IMR-90 (cell line): ENCODE measurements at regions not wholly inside any gene's neighbourhood (a gene's known extent, or its start where the extent isn't known, plus 50 kb on each side); places are given as distances from the start of the nearest gene placed in this dataset.

Experiments used
- ATAC-seq: fragments of 200-7000 bp; cut with Tn5 transposase; 2 replicates; pipeline ENCODE4 v1.9.1; 2020; ENCODE audit warnings: low read depth, mild to moderate bottlenecking, moderate library complexity
- BruUV-seq: library from RNA; stranded (reverse); fragments of 400-500 nt; replicated peaks from 2 replicates; lab custom pipeline; 2021; lab: Mats Ljungman, UMichigan
- CTCF ChIA-PET: fragments of 300-600 bp; formaldehyde crosslinking; extraction: SDS; loops from one replicate; lab custom pipeline; 2021; ENCODE audit warnings: antibody characterized with exemption; lab: Yijun Ruan, JAX
- POLR2A ChIA-PET: fragments of 300-600 bp; sonication (Branson Sonifier 250); formaldehyde crosslinking; loops from one replicate; lab custom pipeline; 2022; ENCODE audit warnings: antibody characterized with exemption; ENCODE audit not compliant: unreplicated experiment; lab: Charles Lee
- DNase-seq: peaks from one replicate; pipeline ENCODE4 v3.0.0; 2013
- H2AFZ ChIP-seq: replicated peaks from 2 replicates; pipeline ENCODE3; 2013; ENCODE audit warnings: low read length, mild to moderate bottlenecking; ENCODE audit not compliant: poor library complexity
- H2AK5ac ChIP-seq: 2 replicates; pipeline ENCODE4 v1.6.1; 2013; ENCODE audit warnings: low read depth, low read length, inconsistent platforms
- H2AK9ac ChIP-seq: replicated peaks from 2 replicates; pipeline ENCODE3; 2013; ENCODE audit warnings: mild to moderate bottlenecking, low read depth, low read length, moderate library complexity; ENCODE audit not compliant: poor library complexity
- H2BK120ac ChIP-seq: 2 replicates; pipeline ENCODE4 v1.6.1; 2013; ENCODE audit warnings: low read depth, low read length, inconsistent platforms
- H2BK15ac ChIP-seq: 3 replicates; pipeline ENCODE4 v1.6.1; 2013; ENCODE audit warnings: low read depth, low read length, inconsistent platforms
- H2BK20ac ChIP-seq: 2 replicates; pipeline ENCODE4 v1.6.1; 2013; ENCODE audit warnings: low read depth, mild to moderate bottlenecking, inconsistent platforms, low read length, moderate library complexity
- H2BK5ac ChIP-seq: 2 replicates; pipeline ENCODE4 v1.6.1; 2013; ENCODE audit warnings: mild to moderate bottlenecking, low read depth, low read length, inconsistent platforms; ENCODE audit not compliant: poor library complexity, severe bottlenecking
- H3K14ac ChIP-seq: replicated peaks from 2 replicates; pipeline ENCODE4 v1.6.1; 2013; ENCODE audit warnings: low read depth, low read length, inconsistent platforms
- H3K18ac ChIP-seq: 2 replicates; pipeline ENCODE4 v1.6.1; 2013; ENCODE audit warnings: low read depth, low read length, control low read depth
- H3K23ac ChIP-seq: 2 replicates; pipeline ENCODE4 v1.6.1; 2013; ENCODE audit warnings: low read depth, low read length, inconsistent platforms
- H3K27ac ChIP-seq: 2 replicates; pipeline ENCODE4 v1.5.1; 2013; ENCODE audit warnings: mild to moderate bottlenecking, control low read depth, low read length; ENCODE audit not compliant: insufficient read depth
- H3K27me3 ChIP-seq: 2 replicates; pipeline ENCODE4 v1.6.1; 2013; ENCODE audit warnings: low read length; ENCODE audit not compliant: control insufficient read depth, insufficient read depth
- H3K36me3 ChIP-seq: 2 replicates; pipeline ENCODE4 v1.6.1; 2013; ENCODE audit warnings: low read length, mixed read lengths; ENCODE audit not compliant: control insufficient read depth, insufficient read depth
- H3K4ac ChIP-seq: 2 replicates; pipeline ENCODE4 v1.6.1; 2013; ENCODE audit warnings: low read depth, low read length, inconsistent platforms
- H3K4me1 ChIP-seq: 2 replicates; pipeline ENCODE4 v1.6.1; 2013; ENCODE audit warnings: low read length, mixed read lengths; ENCODE audit not compliant: control insufficient read depth, insufficient read depth
- H3K4me2 ChIP-seq: 2 replicates; pipeline ENCODE4 v1.6.1; 2013; ENCODE audit warnings: low read depth, mild to moderate bottlenecking, control low read depth, low read length, moderate library complexity
- H3K4me3 ChIP-seq: 2 replicates; pipeline ENCODE4 v1.5.1; 2013; ENCODE audit warnings: low read depth, mild to moderate bottlenecking, control low read depth, low read length, moderate library complexity; ENCODE audit not compliant: insufficient read depth
- H3K56ac ChIP-seq: 2 replicates; pipeline ENCODE4 v1.6.1; 2013; ENCODE audit warnings: low read length, inconsistent platforms; ENCODE audit not compliant: insufficient read depth; ENCODE audit errors: extremely low read depth
- H3K79me1 ChIP-seq, 2 experiments: 2 replicates each; pipeline ENCODE4 v1.6.1; 2013; ENCODE audit warnings: low read length in 2 of 2, inconsistent platforms in 1 of 2, low read depth in 1 of 2
- H3K9ac ChIP-seq: 2 replicates; pipeline ENCODE4 v1.6.1; 2013; ENCODE audit warnings: low read depth, low read length, control low read depth
- H3K9me1 ChIP-seq: 2 replicates; pipeline ENCODE4 v1.6.1; 2013; ENCODE audit warnings: low read length, inconsistent platforms; ENCODE audit not compliant: insufficient read depth
- H3K9me3 ChIP-seq: 2 replicates; pipeline ENCODE4 v1.6.1; 2013; ENCODE audit warnings: low read length; ENCODE audit not compliant: control insufficient read depth, insufficient read depth
- H4K20me1 ChIP-seq: 2 replicates; pipeline ENCODE4 v1.6.1; 2013; ENCODE audit warnings: low read length, inconsistent platforms; ENCODE audit not compliant: insufficient read depth
- H4K5ac ChIP-seq: 2 replicates; pipeline ENCODE4 v1.6.1; 2013; ENCODE audit warnings: mild to moderate bottlenecking, low read depth, low read length, control low read depth
- H4K8ac ChIP-seq, 2 experiments: 2 replicates each; pipeline ENCODE4 v1.6.1; 2013; ENCODE audit warnings: low read depth in 2 of 2, low read length in 2 of 2, control low read depth in 1 of 2, inconsistent platforms in 1 of 2
- H4K91ac ChIP-seq: 2 replicates; pipeline ENCODE4 v1.6.1; 2013; ENCODE audit warnings: low read depth, low read length, inconsistent platforms; ENCODE audit not compliant: insufficient read depth
- BHLHE40 ChIP-seq: fragments of 150-350 bp; IDR thresholded peaks from 2 replicates; pipeline ENCODE4 v1.6.1; 2016; ENCODE audit warnings: mild to moderate bottlenecking, low read depth, low read length
- CEBPB ChIP-seq: IDR thresholded peaks from 2 replicates; pipeline ENCODE4 v1.6.1; 2012; ENCODE audit warnings: low read depth, low read length, improper control_type of control experiment
- FOS ChIP-seq: fragments of 150-350 bp; IDR thresholded peaks from 2 replicates; pipeline ENCODE4 v1.6.1; 2016; ENCODE audit warnings: low read depth, low read length
- MXI1 ChIP-seq: IDR thresholded peaks from 2 replicates; pipeline ENCODE4 v1.6.1; 2012; ENCODE audit warnings: low read depth, mild to moderate bottlenecking, low read length, moderate library complexity, borderline replicate concordance
- RFX5 ChIP-seq: IDR thresholded peaks from 2 replicates; pipeline ENCODE4 v1.8.0; 2012; ENCODE audit warnings: low read depth, mild to moderate bottlenecking, low read length, moderate library complexity
- SMC3 ChIP-seq: fragments of 150-350 bp; IDR thresholded peaks from 2 replicates; pipeline ENCODE4 v1.6.1; 2016; ENCODE audit warnings: low read depth, mild to moderate bottlenecking, antibody characterized with exemption, low read length, moderate library complexity
- USF2 ChIP-seq: fragments of 150-350 bp; IDR thresholded peaks from 2 replicates; pipeline ENCODE4 v1.6.1; 2017; ENCODE audit warnings: mild to moderate bottlenecking, antibody characterized with exemption, low read length, low read depth
- WGBS, 2 experiments: methylation state at CpG; one replicate each; pipeline versions ENCODE4 v1.1.5 to v1.1.7; 2013; ENCODE audit warnings: missing lambda C conversion rate in 2 of 2; ENCODE audit not compliant: insufficient read length in 1 of 2; ENCODE audit errors: extremely low coverage in 2 of 2; 5-methylcytosine and 5-hydroxymethylcytosine counted together
- dilution Hi-C: fragments of 300-500 bp; cut with HindIII; formaldehyde crosslinking; loops from one replicate; pipeline ENCODE4 v1.14.3; 2018; ENCODE audit warnings: low sequenced_read_pairs; ENCODE audit not compliant: unreplicated experiment
- in situ Hi-C: fragments of 300-500 bp; cut with MboI; formaldehyde crosslinking; loops from 3 replicates; pipeline ENCODE4 v1.14.3; 2019; ENCODE audit warnings: low sequenced_read_pairs, inconsistent platforms, mixed read lengths
- intact Hi-C: fragments of 100-400 bp; cut with micrococcal nuclease; formaldehyde crosslinking; loops from 2 replicates; pipeline ENCODE4 v1.10.0; 2022

- dilution Hi-C loops (no loop called here), intact Hi-C loops (no loop called here), in situ Hi-C loops (no loop called here)
- H2AK5ac ChIP-seq: no peak overlapping the region; the same call in 1 of the 2 replicates
- no peak overlapping the region; the same call in 1 of the 2 replicates for H3K14ac ChIP-seq
- peaks cover 0 to 3% of the 10 kb centered on the region in 2 experiments; a peak in 1 of 4 replicates for H3K79me1 ChIP-seq
- H3K9me3 ChIP-seq: no peaks in the 10 kb centered on the region
- peak overlapping the region; percentile 61 for H2AFZ ChIP-seq
- peak overlapping the region in 1 of 2 experiments; percentile 18; a peak in 1 of 4 replicates for H4K8ac ChIP-seq
- peak overlapping the region; percentile 33 for H2AK9ac ChIP-seq
- H3K4me2 ChIP-seq: no peak overlapping the region
- CTCF ChIA-PET: no interaction called here
- H3K23ac ChIP-seq: no peak overlapping the region
- H4K5ac ChIP-seq: no peak overlapping the region
- DNase-seq (peak; percentile 88), ATAC-seq (peak; percentile 40; the same call in 1 of the 2 replicates)
- H3K4ac ChIP-seq: peak overlapping the region; percentile 32; the same call in 1 of the 2 replicates
- 0 out of 2 replicates have a peak overlapping the region, but pooled peaks have one; percentile 40 for H2BK20ac ChIP-seq
- POLR2A ChIA-PET: no interaction called here
- no peak overlapping the region for H3K9ac ChIP-seq
- no peaks in the 10 kb centered on the region for H3K27me3 ChIP-seq
- H3K9me1 ChIP-seq: peaks cover 12% of the 10 kb centered on the region
- no peak overlapping the region for H3K4me3 ChIP-seq
- BruUV-seq: no TSS peak
- WGBS, 2 experiments: 100% methylated on average over 1 of the region's 4 CpGs; no CpG with 5 or more reads in 1 of the 2 experiments
- TF ChIP-seq RFX5 (no peak), MXI1 (no peak), SMC3 (no peak), FOS (peak; percentile 84), USF2 (no peak), BHLHE40 (peak; percentile 26; the same call in 1 of the 2 replicates), CEBPB (no peak)
- no peaks in the 10 kb centered on the region for H4K20me1 ChIP-seq
- H3K56ac ChIP-seq: no peak overlapping the region
- no peak overlapping the region for H2BK15ac ChIP-seq
- H3K18ac ChIP-seq: no peak overlapping the region
- H2BK5ac ChIP-seq: peak overlapping the region; percentile 22
- no peak overlapping the region; the same call in 1 of the 2 replicates for H3K27ac ChIP-seq
- H3K36me3 ChIP-seq: peaks cover 14% of the 10 kb centered on the region
- H4K91ac ChIP-seq: peak overlapping the region; percentile 27; the same call in 1 of the 2 replicates
- H2BK120ac ChIP-seq: peak overlapping the region; percentile 36
- peaks cover 15% of the 10 kb centered on the region for H3K4me1 ChIP-seq
Observed at GRCh38 chr15:62739082-62739481, 303.5 kb upstream of the TPM1 start.
